ENCODE measurements at regions not wholly inside any gene's neighbourhood (a gene's known extent, or its start where the extent isn't known, plus 50 kb on each side); places are given as distances from the start of the nearest gene placed in this dataset.
A peak's percentile ranks its signal among the peaks of the same experiment; 100 is the strongest.
"Not testable (repeated sequence)": the region's sequence is repeated elsewhere in the genome, so short reads cannot be mapped to it uniquely, and the experiment has no call there.

DNA sequence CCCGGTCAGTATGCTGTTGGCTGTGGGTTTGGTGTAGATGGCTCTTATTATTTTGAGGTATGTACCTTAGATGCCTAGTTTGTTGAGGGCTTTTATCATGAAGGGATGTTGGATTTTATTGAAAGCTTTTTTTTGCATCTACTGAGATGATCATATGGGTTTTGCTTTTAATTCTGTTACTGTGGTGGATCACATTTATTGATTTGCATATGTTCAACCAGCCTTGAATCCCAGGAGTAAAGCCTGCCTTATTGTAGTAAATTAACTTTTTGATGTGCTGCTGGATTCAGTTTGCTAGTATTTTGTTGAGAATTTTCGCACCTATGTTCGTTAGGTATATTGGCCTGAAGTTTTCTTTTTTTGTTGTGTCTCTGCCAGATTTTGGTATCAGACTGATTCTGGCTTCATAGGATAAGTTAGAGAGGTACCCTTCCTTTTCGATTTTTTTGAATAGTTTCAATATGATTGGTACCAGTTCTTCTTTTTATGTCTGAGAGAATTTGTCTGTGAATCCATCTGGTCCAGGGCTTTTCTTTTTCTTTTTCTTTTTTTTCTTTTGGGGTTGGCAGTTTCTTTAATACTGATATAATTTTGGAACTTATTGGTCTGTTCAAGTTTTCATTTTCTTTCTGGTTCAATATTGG lies 301.6 kb downstream of the SPATA31A1 start:
- not testable (repeated sequence) for H3K27me3 ChIP-seq (ENCODE audit: control insufficient read depth, insufficient read depth, low read length); FAIRE-seq; H3K36me3 ChIP-seq (ENCODE audit: control insufficient read depth, insufficient read depth, low read length); DNase-seq (ENCODE audit: low read depth); H3K4me3 ChIP-seq (ENCODE audit: low read depth, low read length)

DNA sequence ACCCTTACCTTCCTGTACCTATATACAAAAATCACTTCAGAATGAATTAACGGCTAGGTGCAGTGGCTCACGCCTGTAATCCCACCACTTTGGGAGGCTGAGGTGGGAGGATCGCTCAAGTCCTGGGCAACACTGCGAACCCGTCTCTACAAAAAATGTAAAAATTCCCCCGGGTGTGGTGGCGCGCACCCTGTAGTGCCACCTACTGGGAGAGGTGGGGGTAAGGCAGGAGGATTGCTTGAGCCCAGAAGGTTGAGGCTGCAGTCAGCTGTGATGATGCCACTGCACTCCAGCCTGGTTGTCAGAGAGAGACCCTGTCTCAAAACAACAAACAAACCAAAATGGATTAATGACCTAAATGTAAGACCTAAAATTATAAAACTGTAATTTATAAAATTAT lies 307.6 kb downstream of the SPATA31A1 start:
- not testable (repeated sequence) for H3K27me3 ChIP-seq (ENCODE audit: control insufficient read depth, insufficient read depth, low read length); H3K36me3 ChIP-seq (ENCODE audit: control insufficient read depth, insufficient read depth, low read length); H3K4me3 ChIP-seq (ENCODE audit: low read depth, low read length); FAIRE-seq; DNase-seq (ENCODE audit: low read depth)

DNA sequence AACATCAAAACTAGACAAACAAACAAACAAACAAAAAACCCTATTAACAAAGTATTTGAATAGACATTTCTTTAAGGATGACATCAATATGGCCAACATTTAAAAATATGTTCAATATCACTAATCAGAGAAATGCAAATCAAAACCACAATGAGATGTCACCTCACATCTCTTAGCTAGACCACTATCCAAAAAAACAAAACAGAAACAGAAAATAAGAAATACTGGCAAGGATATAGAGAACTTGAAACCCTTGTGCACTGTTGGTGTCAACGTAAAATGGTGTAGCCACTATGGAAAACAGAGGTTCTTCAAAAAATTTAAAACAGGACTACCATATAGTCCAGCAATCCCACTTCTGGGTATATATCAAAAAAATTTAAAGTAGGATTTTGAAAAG lies 308.2 kb downstream of the SPATA31A1 start:
- not testable (repeated sequence) for FAIRE-seq

GRCh38 chr9:39665020-39665419 lies 309.6 kb downstream of the SPATA31A1 start:
- not testable (repeated sequence) for FAIRE-seq; H3K36me3 ChIP-seq (ENCODE audit: control insufficient read depth, insufficient read depth, low read length); DNase-seq (ENCODE audit: low read depth)

More for the DNA sequence above, 308.2 kb downstream of the SPATA31A1 start:
- not testable (repeated sequence) for H3K36me3 ChIP-seq (ENCODE audit: control insufficient read depth, insufficient read depth, low read length); H3K4me3 ChIP-seq (ENCODE audit: low read depth, low read length); DNase-seq (ENCODE audit: low read depth); H3K27me3 ChIP-seq (ENCODE audit: control insufficient read depth, insufficient read depth, low read length)

DNA sequence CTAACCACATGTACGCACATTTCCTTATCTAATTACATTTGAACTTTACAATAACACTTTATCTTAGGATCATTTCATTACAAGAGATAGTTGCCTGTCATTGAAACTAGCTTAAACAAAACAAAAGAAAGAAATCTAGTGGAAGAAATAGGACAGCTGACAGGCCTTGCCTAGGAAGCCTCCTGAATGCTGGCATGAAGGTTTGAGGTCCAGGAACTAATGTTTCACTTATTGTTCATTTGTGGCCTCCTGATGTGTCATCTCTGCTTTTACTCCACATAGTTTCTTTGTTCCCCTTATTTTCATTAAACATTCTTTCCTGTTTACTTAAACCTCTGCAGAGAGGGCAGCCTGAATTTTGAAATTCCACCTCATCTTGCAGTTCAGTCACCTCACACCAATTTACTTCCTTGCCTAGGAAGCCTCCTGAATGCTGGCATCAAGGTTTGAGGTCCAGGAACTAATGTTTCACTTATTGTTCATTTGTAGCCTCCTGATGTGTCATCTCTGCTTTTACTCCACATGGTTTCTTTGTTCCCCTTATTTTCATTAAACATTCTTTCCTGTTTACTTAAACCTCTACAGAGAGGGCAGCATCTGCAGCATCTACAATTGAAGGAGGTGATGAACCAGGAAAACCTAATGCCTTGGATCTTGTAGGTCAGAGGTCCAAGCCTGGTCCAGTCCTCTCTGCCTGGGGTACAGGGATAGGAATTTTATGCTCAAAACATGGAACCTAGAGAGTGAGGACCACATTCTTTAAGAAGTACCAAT lies 319.2 kb downstream of the SPATA31A1 start:
- H3K4me3 ChIP-seq (ENCODE audit: low read depth, low read length); DNase-seq (ENCODE audit: low read depth); FAIRE-seq; H3K27me3 ChIP-seq (ENCODE audit: control insufficient read depth, insufficient read depth, low read length); H3K36me3 ChIP-seq (ENCODE audit: control insufficient read depth, insufficient read depth, low read length): not testable (repeated sequence)

More at GRCh38 chr9:39665020-39665419, 309.6 kb downstream of the SPATA31A1 start:
- not testable (repeated sequence) for H3K27me3 ChIP-seq (ENCODE audit: control insufficient read depth, insufficient read depth, low read length); H3K4me3 ChIP-seq (ENCODE audit: low read depth, low read length)

GRCh38 chr9:39675211-39675553 lies 319.7 kb downstream of the SPATA31A1 start:
- not testable (repeated sequence) for H3K36me3 ChIP-seq (ENCODE audit: control insufficient read depth, insufficient read depth, low read length); H3K4me3 ChIP-seq (ENCODE audit: low read depth, low read length); FAIRE-seq

DNA sequence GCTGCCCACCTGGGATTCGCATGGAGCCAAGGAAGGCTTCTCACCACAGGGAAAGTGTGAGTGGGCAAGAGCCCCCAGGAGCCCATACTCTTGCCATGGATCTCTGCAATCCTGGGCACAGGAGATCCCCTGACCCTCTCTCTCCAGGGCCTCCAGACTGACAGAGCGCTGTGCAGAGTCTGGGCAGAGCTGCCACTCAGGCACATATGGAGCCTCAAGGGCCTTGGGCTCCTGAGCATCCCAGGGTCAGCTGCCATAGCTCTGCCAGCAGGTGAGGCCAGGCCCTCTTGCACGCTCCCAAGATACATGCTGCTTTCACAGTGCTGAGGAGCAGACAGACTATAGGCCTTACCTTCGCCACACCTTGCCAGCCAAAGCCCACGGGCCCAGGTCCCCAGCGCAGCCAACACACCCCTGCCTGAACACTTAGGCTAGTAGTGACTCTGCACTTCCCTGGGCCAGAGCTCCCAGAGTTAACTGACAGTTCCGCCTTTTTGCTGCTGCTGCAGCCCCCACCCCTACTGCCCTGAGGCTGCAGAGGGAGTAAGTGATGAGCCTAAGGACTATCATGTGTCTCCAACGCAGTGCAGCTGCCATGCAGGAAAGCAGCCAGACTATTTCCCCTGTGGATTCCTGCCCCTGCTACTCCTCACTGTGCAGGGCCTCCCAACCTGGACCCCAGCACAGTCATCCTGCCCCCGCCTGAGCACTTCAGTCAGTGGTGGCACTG lies 323.2 kb downstream of the SPATA31A1 start:
- not testable (repeated sequence) for H3K27me3 ChIP-seq (ENCODE audit: control insufficient read depth, insufficient read depth, low read length); H3K4me3 ChIP-seq (ENCODE audit: low read depth, low read length); DNase-seq (ENCODE audit: low read depth); FAIRE-seq; H3K36me3 ChIP-seq (ENCODE audit: control insufficient read depth, insufficient read depth, low read length)

More at GRCh38 chr9:39675211-39675553, 319.7 kb downstream of the SPATA31A1 start:
- not testable (repeated sequence) for DNase-seq (ENCODE audit: low read depth); H3K27me3 ChIP-seq (ENCODE audit: control insufficient read depth, insufficient read depth, low read length)

- DNase-seq (ENCODE audit: low read depth); H3K4me3 ChIP-seq (ENCODE audit: low read depth, low read length); H3K27me3 ChIP-seq (ENCODE audit: control insufficient read depth, insufficient read depth, low read length); H3K36me3 ChIP-seq (ENCODE audit: control insufficient read depth, insufficient read depth, low read length); FAIRE-seq: not testable (repeated sequence)
These were observed 325.4 kb downstream of the SPATA31A1 start for GRCh38 chr9:39680694-39681401.

GRCh38 chr9:39728862-39729261 lies 373.4 kb downstream of the SPATA31A1 start:
- H3K4me3 ChIP-seq (ENCODE audit: low read depth, low read length); H3K27me3 ChIP-seq (ENCODE audit: control insufficient read depth, insufficient read depth, low read length); DNase-seq (ENCODE audit: low read depth); H3K36me3 ChIP-seq (ENCODE audit: control insufficient read depth, insufficient read depth, low read length); FAIRE-seq: not testable (repeated sequence)

DNA sequence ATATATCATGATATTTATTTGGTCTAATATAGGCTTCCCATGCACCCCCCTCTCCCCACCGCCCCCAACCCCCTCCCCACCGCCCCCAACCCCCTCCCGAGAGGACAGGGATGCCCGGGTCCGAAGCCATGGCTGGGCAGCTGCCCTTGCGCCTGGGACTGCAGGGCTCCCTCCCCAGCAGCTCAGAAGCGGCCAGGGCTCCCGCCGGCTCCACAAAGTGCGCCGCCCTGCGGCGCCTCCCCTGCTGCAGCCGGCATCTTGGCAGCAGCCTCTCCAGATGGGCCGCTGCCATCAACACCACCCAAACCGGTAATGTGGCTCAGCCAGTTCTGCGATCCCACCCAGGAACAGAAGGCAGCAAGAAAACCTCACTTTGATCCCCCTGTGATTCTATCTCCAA lies 389.4 kb downstream of the SPATA31A1 start:
- FAIRE-seq; H3K27me3 ChIP-seq (ENCODE audit: control insufficient read depth, insufficient read depth, low read length); H3K4me3 ChIP-seq (ENCODE audit: low read depth, low read length); H3K36me3 ChIP-seq (ENCODE audit: control insufficient read depth, insufficient read depth, low read length); DNase-seq (ENCODE audit: low read depth): not testable (repeated sequence)

DNA sequence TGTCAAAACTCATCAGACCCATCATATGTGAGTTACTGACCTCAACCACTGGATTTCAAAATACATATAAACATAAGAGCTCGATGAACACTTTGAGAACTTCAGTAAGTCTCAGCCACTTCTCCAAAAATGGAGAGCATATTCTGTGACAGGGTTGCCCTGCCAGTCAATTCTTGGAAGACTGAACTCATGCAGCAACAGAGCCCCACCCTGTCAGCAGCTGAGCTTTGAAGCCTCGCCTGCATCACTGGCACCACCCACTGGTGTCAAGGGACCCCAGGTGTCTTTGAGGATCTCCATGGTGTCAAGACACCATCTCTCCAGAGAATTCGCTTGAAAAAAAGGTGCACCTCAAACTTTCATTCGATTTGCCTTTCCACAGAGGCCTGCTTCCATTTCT lies 420.1 kb downstream of the SPATA31A1 start:
- DNase-seq (ENCODE audit: low read depth); FAIRE-seq; H3K27me3 ChIP-seq (ENCODE audit: control insufficient read depth, insufficient read depth, low read length); H3K4me3 ChIP-seq (ENCODE audit: low read depth, low read length); H3K36me3 ChIP-seq (ENCODE audit: control insufficient read depth, insufficient read depth, low read length): not testable (repeated sequence)

DNA sequence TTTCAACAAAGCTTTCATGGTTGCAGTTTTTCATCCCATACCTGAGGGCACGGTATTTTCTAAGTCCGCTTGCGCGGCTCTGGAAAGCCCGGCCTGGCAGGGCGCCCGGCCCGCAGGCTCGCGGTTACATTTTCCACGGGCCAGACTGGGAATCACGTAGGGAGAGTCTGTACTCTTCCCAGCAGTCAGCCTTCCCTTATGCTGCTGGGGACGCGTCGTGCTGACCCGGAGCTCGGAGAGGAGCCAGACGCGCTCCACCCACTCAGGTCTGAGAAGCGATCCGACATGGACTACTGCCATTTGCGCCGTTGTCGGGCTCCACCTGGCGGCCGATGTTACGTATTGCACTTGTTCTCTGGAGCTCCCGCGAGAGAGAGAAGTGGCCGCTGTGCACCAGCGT lies 435.9 kb downstream of the SPATA31A1 start:
- peak; percentile 28 for FAIRE-seq

GRCh38 chr9:39797935-39798334 lies 442.5 kb downstream of the SPATA31A1 start:
- not testable (repeated sequence) for H3K36me3 ChIP-seq (ENCODE audit: control insufficient read depth, insufficient read depth, low read length); FAIRE-seq; H3K27me3 ChIP-seq (ENCODE audit: control insufficient read depth, insufficient read depth, low read length); DNase-seq (ENCODE audit: low read depth); H3K4me3 ChIP-seq (ENCODE audit: low read depth, low read length)

More for the DNA sequence above, 435.9 kb downstream of the SPATA31A1 start:
- not testable (repeated sequence) for H3K36me3 ChIP-seq (ENCODE audit: control insufficient read depth, insufficient read depth, low read length); DNase-seq (ENCODE audit: low read depth); H3K27me3 ChIP-seq (ENCODE audit: control insufficient read depth, insufficient read depth, low read length)
- H3K4me3 ChIP-seq (ENCODE audit: low read depth, low read length) = peak overlapping the region; percentile 25

- H3K36me3 ChIP-seq (ENCODE audit: control insufficient read depth, insufficient read depth, low read length); H3K27me3 ChIP-seq (ENCODE audit: control insufficient read depth, insufficient read depth, low read length); FAIRE-seq; H3K4me3 ChIP-seq (ENCODE audit: low read depth, low read length); DNase-seq (ENCODE audit: low read depth): not testable (repeated sequence)
These were observed 443.8 kb downstream of the SPATA31A1 start for GRCh38 chr9:39799252-39799651.
